K562 (cell line): ENCODE measurements at regions not wholly inside any gene's neighbourhood (a gene's known extent, or its start where the extent isn't known, plus 50 kb on each side); places are given as distances from the start of the nearest gene placed in this dataset.

Experiments used
- E2F1 ChIP-seq: sonication (generic); formaldehyde crosslinking; IDR thresholded peaks from 2 replicates; pipeline ENCODE4 v1.8.1; 2023; ENCODE audit warnings: mild to moderate bottlenecking, missing genetic modification reagents, moderate library complexity
- EHMT2 ChIP-seq: fragments of 450-650 bp; IDR thresholded peaks from 2 replicates; pipeline ENCODE4 v1.6.1; 2018; ENCODE audit warnings: antibody characterized with exemption
- EP300 ChIP-seq: IDR thresholded peaks from 2 replicates; pipeline ENCODE4 v1.6.1; 2012; ENCODE audit warnings: low read length, improper control_type of control experiment
- LEF1 ChIP-seq: fragments of 450-650 bp; IDR thresholded peaks from 2 replicates; pipeline ENCODE4 v1.6.1; 2016; ENCODE audit warnings: mild to moderate bottlenecking
- MTA3 ChIP-seq: fragments of 450-650 bp; formaldehyde crosslinking; IDR thresholded peaks from 2 replicates; pipeline ENCODE4 v1.6.1; 2017; ENCODE audit warnings: mild to moderate bottlenecking, borderline replicate concordance
- RNF2 ChIP-seq: sonication (generic); IDR thresholded peaks from 2 replicates; pipeline ENCODE4 v1.6.1; 2016
- SAFB2 ChIP-seq: fragments of 200-400 bp; formaldehyde crosslinking; IDR thresholded peaks from 2 replicates; pipeline ENCODE4 v1.6.1; 2018; ENCODE audit warnings: borderline replicate concordance, low read length, low read depth, moderate library complexity; ENCODE audit not compliant: severe bottlenecking
- SNRNP70 ChIP-seq: fragments of 200-400 bp; formaldehyde crosslinking; optimal IDR thresholded peaks from 2 replicates; pipeline ENCODE3; 2017; ENCODE audit warnings: low read depth, low read length
- SRF ChIP-seq, 2 experiments: fragments of 250-450, 450-650 bp in 1 of 2; sonication (Bioruptor Pico) in 1 of 2; sonication (generic) in 1 of 2; formaldehyde crosslinking; IDR thresholded peaks; 2 replicates each; pipeline versions ENCODE4 v1.5.0 to v1.5.1; 2020 to 2022; ENCODE audit warnings: mild to moderate bottlenecking in 1 of 2, missing genetic modification reagents in 1 of 2
- TOE1 ChIP-seq, 2 experiments: fragments of 450-650 bp in 1 of 2; sonication (generic) in 1 of 2; formaldehyde crosslinking in 1 of 2; IDR thresholded peaks; 2 replicates each; pipeline versions ENCODE4 v1.7.1 to v1.8.0; 2016 to 2022; ENCODE audit warnings: borderline replicate concordance in 2 of 2, mild to moderate bottlenecking in 2 of 2, antibody characterized with exemption in 1 of 2, inconsistent platforms in 1 of 2, low read depth in 1 of 2, missing genetic modification reagents in 1 of 2, moderate library complexity in 1 of 2
- UBTF ChIP-seq, 2 experiments: IDR thresholded peaks; 2 replicates each; pipeline ENCODE4 v1.6.1; 2012; ENCODE audit warnings: improper control_type of control experiment in 2 of 2, low read depth in 2 of 2, low read length in 2 of 2, borderline replicate concordance in 1 of 2
- YY1 ChIP-seq, 3 experiments: IDR thresholded peaks; 2 replicates each; pipeline ENCODE4 v1.6.1; 2011; ENCODE audit warnings: low read length in 2 of 3, mild to moderate bottlenecking in 2 of 3, moderate library complexity in 2 of 3, borderline replicate concordance in 1 of 3, control low read depth in 1 of 3, low read depth in 1 of 3; ENCODE audit not compliant: insufficient read depth in 3 of 3, insufficient replicate concordance in 2 of 3, control insufficient read depth in 1 of 3, insufficient read length in 1 of 3; ENCODE audit errors: extremely low read depth in 1 of 3
- ZBTB7A ChIP-seq: IDR thresholded peaks from 2 replicates; pipeline ENCODE4 v1.6.1; 2011; ENCODE audit warnings: low read depth, mild to moderate bottlenecking, low read length, moderate library complexity, borderline replicate concordance; ENCODE audit not compliant: control insufficient read depth
- ZNF165 ChIP-seq: fragments of 250-450 bp; sonication (Bioruptor Pico); IDR thresholded peaks from 2 replicates; pipeline ENCODE4 v1.4.0; 2020; ENCODE audit warnings: borderline replicate concordance
- ZNF24 ChIP-seq: fragments of 450-650 bp; IDR thresholded peaks from 2 replicates; pipeline ENCODE4 v1.6.1; 2016
- ZNF764 ChIP-seq: fragments of 250-450 bp; sonication (Bioruptor Pico); IDR thresholded peaks from 2 replicates; pipeline ENCODE4 v1.4.0; 2020; ENCODE audit warnings: low read depth, mild to moderate bottlenecking, moderate library complexity
- TF ChIP-seq, protein P1 (sequence below), 2 experiments: fragments of 450-650 bp; conservative IDR thresholded peaks; 2 replicates each; pipeline ENCODE4 v1.6.1; 2017; ENCODE audit warnings: mild to moderate bottlenecking in 2 of 2, moderate library complexity in 2 of 2
- TF ChIP-seq, protein P2 (sequence below): sonication (generic); formaldehyde crosslinking; IDR thresholded peaks from 2 replicates; pipeline ENCODE4 v1.8.1; 2023; ENCODE audit warnings: mild to moderate bottlenecking, missing genetic modification reagents

DNA sequence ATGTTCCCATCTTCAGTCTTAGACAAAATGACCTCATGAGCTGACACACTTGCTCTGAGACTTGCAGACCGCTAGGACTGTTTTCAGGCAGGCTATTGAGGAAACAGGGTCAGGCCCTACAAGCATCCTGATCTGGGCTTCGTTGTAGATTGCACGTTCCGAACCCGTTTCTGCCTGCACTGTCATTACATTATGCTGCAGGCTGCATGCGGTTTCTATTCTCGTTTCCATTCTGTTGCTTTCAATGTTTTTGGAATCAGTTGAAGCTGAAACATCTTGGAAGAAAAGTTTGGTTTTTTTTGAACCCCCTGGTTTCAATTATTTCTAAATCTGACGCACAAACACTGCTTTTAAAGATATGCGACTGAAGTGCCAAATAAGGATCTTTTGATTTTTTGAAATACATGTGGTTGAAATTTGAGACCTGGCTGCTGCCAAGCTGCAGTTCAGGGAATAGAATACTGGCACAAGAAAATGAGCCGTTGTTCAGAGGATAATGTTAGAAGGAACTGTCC lies 716.1 kb upstream of the INTU start (continued):
- TF ChIP-seq YY1 (IDR thresholded peaks at IDR 0.05; ENCODE audit: borderline replicate concordance in 1 of 3, control insufficient read depth in 1 of 3, extremely low read depth in 1 of 3, insufficient read depth in 3 of 3, insufficient read length in 1 of 3, insufficient replicate concordance in 2 of 3, low read depth in 1 of 3, low read length in 2 of 3) (peak in 1 of 3 experiments; percentile 34), RNF2 (peak; percentile 52; the same call in 1 of the 2 replicates), UBTF (IDR thresholded peaks at IDR 0.05; ENCODE audit: borderline replicate concordance in 1 of 2, low read depth in 2 of 2, low read length in 2 of 2) (peak; percentile 26 to 67; a peak in 2 of 4 replicates), TOE1 (IDR thresholded peaks at IDR 0.05; ENCODE audit: borderline replicate concordance) (no peak), TOE1 (CRISPR knock-in tag; IDR thresholded peaks at IDR 0.05; ENCODE audit: borderline replicate concordance, low read depth) (no peak), SAFB2 (no peak), LEF1 (0 out of 2 replicates have a peak, but pooled peaks have one; percentile 21), ZNF165 (no peak), SRF (CRISPR knock-in tag; IDR thresholded peaks at IDR 0.05) (peak in 1 of 2 experiments; percentile 78; a peak in 2 of 4 replicates), ZBTB7A (no peak), ZNF764 (CRISPR knock-in tag) (no peak), SNRNP70 (no peak), ZNF24 (no peak), MTA3 (no peak), E2F1 (CRISPR knock-in tag) (no peak), EHMT2 (no peak), EP300 (no peak; the same call in 1 of the 2 replicates)
- TF ChIP-seq, protein P1, sequence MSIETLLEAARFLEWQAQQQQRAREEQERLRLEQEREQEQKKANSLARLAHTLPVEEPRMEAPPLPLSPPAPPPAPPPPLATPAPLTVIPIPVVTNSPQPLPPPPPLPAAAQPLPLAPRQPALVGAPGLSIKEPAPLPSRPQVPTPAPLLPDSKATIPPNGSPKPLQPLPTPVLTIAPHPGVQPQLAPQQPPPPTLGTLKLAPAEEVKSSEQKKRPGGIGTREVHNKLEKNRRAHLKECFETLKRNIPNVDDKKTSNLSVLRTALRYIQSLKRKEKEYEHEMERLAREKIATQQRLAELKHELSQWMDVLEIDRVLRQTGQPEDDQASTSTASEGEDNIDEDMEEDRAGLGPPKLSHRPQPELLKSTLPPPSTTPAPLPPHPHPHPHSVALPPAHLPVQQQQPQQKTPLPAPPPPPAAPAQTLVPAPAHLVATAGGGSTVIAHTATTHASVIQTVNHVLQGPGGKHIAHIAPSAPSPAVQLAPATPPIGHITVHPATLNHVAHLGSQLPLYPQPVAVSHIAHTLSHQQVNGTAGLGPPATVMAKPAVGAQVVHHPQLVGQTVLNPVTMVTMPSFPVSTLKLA (conservative IDR thresholded peaks at IDR 0.05): 0 out of 4 replicates have a peak, but pooled peaks of 1 of the 2 experiments have one; percentile 9
- TF ChIP-seq, protein P2, sequence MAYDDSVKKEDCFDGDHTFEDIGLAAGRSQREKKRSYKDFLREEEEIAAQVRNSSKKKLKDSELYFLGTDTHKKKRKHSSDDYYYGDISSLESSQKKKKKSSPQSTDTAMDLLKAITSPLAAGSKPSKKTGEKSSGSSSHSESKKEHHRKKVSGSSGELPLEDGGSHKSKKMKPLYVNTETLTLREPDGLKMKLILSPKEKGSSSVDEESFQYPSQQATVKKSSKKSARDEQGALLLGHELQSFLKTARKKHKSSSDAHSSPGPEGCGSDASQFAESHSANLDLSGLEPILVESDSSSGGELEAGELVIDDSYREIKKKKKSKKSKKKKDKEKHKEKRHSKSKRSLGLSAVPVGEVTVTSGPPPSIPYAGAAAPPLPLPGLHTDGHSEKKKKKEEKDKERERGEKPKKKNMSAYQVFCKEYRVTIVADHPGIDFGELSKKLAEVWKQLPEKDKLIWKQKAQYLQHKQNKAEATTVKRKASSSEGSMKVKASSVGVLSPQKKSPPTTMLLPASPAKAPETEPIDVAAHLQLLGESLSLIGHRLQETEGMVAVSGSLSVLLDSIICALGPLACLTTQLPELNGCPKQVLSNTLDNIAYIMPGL: no peak
